NCI-H460 (cell line): ENCODE measurements at regions not wholly inside any gene's neighbourhood (a gene's known extent, or its start where the extent isn't known, plus 50 kb on each side); places are given as distances from the start of the nearest gene placed in this dataset.

Experiments used
- DNase-seq: peaks from one replicate; pipeline ENCODE4 v3.0.0-alpha.2; 2016; ENCODE audit warnings: low read depth; ENCODE audit errors: extremely low read depth

DNA sequence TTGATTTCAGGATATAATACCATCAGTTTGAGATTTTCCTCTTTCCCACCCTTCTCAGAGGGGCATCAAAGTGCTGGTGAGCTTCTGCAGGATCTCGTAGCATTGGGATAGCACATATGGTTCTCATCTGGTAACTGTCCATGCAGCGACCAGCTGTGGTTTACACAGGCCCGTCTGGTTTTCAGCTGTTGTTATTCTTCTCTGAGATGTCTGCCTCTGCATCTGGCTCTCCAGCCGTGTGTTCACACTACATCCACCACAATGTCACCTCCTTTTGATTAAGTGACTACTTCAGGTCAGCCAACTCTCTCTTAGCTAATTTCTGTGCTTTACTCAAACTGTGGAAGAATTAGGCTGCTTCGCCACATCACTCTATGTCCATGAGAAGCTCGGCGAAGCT, 676.7 kb upstream of the TENM3 start:
- DNase-seq = no peak

DNA sequence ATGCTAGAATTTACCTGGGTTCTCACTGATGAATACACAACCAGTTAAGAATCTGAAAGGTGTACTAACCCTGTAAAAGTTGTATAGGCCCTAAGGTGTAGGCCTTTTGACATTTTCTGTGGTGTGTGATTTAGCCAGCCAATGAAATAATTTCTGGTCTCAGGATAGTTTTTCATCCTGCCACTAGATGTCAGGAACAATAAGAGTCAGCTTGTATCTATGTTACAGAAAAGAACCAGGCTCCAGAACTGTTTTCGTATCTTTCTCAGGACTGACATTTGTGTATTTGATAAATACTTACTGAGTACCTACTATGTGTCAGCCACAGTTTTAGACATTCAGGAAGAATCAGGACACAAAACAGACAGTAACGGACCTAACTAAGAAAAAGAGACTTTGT, 673.6 kb upstream of the TENM3 start:
- DNase-seq = peak; percentile 26

DNA sequence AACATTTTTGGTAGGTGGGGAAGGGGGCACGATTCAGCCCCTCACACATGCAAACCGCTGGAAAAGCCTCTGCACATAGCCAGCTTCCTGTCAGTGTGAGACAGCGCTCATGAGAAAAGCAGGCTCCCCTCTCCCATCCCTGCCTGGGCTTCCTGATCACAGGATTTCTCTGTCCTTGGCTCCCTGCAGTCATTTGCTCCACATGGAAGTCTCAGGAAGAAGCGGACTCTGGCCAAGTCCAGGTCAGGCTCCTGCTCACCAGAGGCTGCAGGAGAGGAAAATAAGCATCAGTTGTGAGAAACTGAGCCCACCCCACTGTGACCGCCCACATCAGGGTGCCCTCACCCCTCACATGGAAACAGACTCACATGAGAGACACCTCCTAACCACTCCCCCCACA, 664.3 kb upstream of the TENM3 start:
- DNase-seq = no peak

DNA sequence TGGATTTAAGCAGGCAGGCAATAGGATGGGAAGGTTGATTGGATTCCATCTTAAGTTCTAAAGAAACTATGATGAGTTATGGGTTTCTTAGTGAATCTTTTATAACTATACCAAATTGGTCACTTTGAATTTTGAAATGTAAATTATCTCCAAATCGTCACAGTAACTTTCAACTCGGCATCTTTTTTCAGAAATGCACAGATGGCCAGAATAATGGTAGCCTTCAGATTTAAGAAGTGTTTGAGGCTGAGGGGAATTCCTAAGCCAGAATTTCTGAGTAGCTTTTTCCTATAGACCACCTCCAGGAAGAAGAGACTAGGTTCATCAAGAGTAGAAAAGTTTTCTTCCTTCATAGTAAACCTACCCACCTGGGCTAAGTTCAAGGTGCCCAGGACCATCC, 663.7 kb upstream of the TENM3 start:
- DNase-seq = no peak

DNA sequence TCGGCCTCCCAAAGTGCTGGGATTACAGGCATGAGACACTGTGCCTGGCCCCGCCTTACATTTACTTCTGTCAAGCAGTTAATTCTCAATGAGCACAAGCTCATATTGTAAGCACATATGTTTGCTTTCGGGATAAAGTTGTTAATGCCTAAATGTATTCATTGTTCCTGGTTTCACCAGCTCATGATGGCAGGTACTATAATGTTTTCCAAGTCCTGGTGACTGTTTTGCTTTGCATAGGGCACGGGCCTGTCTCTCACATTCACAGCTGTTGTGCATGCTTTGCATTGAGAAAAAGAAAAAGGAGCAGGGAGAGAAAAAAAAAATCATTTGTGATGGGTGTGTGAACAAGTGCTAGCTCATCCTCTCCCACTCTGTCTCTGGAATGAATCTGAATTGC, 661.2 kb upstream of the TENM3 start:
- DNase-seq = no peak

DNA sequence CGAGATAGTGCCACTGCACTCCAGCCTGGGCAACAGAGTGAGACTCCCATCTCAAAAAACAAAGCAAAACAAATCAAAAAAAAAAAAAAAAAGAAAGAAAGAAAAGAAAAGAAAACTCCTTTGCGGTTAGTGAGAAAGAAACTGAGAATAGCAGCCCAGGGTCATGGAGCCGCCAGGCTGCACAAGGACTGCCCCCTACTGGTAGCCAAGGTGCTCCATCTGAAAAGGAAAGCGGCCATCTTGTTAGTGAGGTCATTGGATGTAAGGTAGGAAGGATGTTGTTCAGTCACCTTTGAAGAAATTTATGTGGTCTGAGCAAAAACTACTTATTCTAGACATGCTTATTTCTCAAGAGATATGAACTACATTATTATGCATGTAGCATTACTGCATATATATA, 660.6 kb upstream of the TENM3 start:
- DNase-seq = no peak

DNA sequence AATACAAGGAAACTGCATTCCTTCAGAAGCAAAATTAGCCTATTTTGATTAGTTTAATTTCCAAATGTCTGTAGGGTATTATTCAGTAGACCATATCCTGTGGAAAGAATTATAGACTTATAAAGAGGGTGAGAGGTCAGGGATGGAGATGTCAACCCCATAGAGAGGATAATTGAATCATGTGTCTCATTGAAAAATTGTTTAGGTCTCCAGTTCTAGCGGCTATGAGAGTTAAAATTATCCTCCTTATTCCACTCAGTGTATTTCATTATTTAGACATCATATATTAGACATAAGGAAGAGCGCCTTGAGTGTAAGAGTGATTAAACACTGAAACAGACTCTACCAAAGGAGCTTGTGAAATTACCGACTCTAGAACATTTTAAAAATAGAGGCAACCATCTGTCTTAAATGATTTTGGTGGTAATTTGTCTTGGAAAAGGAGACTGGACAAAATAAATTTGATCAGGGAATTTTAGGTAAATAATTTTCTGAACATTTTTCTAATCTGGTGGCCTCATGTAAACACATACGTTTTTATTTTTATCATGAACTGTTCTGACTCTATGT, 654.4 kb upstream of the TENM3 start:
- DNase-seq = no peak

DNA sequence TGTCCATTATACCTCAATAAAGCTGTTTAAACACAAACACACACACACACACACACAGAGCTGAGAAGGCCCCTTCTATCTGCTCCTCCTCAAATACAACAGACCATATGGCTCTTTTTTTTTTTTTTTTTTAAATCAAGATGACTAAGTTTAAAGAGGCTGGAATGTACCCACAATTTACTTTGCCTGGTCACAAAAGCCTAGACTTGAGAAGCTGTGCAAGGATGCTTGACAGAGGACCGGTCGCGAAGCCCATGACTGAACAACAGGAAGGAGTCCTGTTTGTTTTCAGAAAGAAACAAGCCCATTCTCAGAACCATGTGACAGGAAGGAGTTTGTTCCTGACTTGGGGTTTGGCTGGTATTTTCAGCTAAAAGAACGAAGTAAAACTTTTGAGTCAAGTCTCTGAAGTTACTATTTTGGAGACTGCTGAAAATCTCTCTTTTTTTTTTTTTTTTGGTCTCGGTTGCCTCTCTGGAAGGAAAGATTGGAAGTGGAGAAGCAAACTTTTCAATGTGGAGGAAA, 650.9 kb upstream of the TENM3 start:
- DNase-seq = no peak

DNA sequence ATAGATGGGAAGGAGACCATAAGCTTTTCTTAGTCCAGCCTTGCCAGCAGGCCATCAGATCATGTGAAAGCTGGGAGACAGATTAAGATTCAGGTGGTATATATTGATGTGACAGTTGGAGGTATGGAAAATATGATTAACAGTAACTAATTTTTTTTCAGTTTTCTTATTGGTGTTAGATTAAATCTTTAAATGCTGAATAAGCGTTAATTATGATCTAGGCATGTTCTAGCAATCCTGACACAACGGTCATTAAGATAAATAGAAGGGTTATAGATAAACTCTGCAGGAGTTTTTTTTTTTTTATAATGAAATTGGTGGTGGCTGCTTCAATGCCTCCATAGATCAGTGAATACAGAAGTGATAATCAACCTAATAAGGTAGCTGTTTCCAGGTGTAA, 649.5 kb upstream of the TENM3 start:
- no peak for DNase-seq

DNA sequence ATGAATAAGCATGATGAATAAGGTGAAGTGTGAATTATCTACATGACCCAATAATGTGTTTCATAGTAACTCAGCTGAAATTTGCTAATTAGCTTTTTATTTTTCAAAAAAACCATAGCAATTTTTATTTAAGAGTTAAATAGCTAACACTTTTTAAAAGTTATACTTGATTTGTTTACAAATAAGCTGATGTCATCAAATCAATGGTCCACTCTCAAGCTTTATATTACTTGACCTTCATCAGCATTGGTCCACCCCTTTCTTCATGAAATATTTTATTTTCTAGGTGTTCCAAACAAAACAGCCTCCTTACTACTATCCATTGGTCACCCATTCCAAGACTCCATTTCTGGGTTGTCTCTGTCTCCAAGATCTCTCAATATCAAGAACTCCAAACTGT, 649.0 kb upstream of the TENM3 start:
- no peak for DNase-seq

DNA sequence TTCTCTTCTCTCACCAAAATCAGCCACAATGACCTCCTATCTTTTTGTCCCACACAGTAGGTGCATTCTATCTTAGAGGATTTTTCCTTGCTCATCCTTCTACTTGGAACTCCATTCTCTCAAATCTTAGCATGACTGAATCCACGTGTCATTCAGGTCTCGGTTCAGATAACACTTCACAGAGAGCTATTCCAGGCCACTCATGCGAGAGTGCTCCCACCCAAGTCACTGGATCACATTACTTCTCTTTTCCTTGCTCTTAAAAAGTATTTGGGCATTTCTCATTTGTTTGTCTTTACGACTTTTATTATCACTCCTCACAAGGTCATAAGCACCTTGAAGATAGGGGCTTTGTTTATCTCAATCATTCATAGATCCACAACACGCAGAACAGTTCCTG, 647.5 kb upstream of the TENM3 start:
- DNase-seq = no peak

DNA sequence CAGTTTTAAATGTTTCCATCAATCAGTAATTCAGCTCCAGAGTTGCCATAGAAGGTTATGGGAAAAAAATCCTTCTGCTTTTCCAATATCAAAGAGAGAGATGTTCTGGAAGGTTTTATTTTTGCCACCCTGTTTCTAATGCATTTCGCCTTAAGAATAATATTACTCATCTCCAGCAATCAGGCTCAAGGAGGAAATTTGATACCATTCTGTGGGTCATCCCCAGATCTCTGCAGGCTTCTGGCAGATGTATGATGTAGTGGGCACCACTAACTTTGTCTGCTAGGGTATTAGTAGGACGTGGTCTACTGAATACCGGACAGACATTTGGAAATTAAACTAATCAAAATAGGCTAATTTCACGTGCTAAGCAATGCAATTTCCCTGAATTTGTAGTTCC, 645.4 kb upstream of the TENM3 start:
- DNase-seq = peak; percentile 30

DNA sequence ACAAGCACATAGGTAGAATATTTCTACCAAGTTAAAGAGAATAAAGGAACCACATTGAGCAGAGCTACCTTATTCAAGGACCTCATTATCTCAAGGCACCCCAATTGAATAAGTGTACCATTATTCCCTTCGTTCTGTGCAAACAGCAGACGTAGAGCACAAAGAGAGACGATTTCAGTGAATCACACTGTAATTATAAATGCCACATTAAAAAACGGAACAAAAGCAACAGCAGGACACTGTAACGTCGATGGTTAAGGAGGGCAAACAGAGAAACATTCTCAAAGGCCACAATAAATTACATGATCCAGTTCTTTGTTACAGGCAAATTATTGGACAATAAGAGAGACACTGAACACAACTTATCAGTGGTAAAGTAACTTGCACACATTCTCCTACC, 644.1 kb upstream of the TENM3 start:
- DNase-seq = no peak

DNA sequence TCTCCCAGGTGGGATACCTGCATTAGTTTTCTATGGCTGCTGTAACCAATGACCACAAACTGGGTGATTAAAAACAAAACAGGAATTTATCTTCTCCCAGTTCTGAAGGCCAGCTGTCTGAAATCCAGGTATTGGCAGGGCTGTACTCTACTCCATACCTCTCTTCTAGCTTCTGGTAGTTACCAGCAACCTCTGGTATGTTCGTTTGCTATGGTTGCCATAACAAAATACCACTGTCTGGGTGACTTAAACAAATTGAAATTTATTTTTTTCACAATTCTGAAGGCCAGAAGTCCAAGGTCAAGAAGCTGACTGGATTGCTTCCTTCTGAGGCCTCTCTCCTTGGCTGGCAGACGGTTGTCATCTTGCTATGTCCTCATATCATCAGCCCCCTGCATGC, 642.1 kb upstream of the TENM3 start:
- DNase-seq = no peak

DNA sequence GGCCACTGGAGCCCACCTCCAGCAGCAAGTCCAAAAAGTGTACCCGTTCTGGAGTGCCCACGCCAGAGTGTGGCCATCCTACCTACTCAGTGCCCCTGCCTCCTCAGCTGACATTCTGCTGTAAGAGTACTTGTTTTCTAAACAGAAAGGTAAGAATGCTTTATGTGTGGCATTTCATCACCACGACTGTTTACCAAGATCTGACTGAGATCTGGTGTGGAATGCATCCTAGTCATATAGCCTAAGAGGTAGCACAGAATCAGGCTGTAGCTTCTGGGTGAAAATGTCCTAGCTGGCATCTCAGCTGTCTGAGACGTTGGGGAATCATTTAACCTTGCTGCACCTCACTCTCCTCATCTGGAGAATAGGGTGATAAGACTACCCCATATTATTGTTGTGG, 638.7 kb upstream of the TENM3 start:
- no peak for DNase-seq

DNA sequence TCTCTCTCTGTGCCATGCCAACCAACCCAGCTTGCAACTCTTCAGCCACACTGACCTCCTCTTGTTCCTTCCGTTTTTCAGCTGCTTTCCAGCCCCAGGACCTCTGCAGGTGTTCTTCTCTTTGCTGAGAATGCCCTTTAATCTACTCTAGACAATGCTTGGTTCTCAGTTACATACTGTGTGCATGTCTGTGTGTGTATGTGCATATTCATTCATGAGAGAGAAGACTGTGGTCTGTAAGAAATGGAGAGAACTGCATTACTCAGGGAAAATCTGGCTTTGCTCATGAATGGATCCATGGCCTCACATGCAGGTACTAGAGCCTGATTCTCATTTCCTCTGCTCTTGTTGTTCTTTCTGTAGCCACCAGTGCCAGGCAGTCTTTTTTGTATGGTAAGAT, 636.9 kb upstream of the TENM3 start:
- DNase-seq = no peak

DNA sequence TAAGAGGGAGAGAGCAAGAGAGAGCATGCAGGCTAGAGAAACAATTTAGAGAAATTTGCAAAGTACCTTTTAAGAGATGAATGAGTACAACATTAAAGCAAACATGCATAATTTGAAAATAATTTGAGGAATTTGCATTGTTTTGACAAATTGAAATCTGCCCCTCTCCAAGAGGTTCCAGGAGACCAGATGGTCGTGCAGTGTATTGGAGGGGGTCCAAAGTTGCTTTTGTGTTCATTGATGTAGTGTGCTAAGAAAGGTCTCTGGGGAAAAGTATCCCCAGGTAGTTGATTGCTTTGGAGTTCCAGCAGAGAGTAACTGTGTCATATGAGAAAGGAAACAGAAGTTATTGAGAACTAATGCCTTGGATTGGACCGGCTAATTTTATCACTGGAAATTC, 635.0 kb upstream of the TENM3 start:
- no peak for DNase-seq

DNA sequence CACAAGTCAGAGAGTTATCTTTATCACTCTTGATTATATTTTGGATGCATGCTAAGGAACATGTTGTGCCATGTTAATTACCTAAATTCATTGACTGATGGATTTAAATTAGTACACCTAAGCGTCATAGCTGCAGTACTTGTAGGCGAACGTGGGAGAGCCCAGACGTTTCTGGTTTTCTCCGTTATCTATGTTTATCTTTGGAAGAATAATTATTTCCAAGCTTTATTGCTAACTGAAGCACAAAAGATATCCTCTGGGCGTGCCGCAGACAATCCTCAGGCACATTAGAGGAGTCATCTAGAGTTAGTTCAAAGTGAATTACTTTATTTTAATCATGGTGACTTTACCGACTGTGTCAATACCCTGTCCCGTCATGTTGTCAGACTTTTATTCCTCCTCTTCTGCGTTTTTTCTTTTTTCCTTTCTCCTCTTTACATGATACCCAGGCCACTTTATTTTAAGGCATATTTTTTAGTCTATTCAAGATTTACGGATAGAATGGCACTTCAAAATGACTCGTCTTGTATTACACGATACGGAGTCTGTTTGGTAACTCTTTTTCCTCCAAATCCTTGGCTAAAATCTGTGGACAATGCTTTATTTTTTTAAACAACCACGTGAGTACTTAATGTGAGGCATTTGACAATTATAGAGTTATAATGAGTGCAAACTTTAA, 632.0 kb upstream of the TENM3 start:
- DNase-seq = no peak

DNA sequence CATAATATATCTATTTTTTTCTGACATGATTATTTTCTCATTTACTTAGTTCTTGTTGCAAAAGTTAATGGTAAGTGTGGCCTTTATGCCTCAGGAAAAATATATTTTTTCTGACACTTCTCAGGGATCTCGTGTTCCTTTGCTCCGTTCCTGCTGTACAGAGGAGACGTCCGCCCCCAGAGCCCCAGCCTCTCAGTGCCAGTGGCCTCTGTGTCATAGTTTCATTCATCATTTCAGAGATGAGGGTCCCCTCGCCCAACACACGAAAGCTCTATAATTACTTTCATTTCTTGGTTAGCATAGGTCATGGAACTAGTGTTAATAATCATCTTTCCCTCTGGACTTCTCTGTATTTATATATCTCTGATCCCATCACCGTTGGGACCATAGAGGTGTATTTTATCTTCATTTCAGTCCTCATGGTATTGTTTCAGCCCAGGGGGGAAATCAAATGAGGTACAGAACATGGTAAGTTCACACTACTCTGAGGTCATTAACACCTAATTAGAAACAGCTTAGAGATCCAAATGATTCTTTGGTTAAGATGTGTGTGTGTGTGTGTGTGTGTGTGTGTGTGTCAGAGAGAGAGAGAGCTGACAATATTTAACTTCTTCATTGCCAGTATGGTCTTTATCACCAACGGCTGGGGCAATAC, 631.1 kb upstream of the TENM3 start:
- no peak for DNase-seq

DNA sequence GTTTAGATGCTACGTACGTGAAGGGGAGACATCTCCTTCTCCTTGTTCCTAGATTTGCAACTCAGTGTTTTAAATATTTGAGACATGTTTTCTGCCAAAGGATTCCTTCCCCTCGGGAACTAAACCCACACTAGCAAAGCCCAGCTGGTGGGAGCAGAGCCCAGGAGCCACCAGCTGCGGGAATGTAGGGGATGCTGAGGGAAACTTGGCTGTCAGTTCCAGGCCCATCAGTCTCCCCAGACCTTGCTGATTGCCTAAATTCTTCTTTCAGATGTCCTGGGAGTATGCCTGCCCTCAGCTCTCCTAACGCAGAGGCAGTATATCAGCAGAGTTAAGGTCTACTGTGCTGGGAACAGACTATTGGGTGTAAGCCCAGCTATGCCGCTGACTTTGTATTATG, 630.0 kb upstream of the TENM3 start:
- no peak for DNase-seq

DNA sequence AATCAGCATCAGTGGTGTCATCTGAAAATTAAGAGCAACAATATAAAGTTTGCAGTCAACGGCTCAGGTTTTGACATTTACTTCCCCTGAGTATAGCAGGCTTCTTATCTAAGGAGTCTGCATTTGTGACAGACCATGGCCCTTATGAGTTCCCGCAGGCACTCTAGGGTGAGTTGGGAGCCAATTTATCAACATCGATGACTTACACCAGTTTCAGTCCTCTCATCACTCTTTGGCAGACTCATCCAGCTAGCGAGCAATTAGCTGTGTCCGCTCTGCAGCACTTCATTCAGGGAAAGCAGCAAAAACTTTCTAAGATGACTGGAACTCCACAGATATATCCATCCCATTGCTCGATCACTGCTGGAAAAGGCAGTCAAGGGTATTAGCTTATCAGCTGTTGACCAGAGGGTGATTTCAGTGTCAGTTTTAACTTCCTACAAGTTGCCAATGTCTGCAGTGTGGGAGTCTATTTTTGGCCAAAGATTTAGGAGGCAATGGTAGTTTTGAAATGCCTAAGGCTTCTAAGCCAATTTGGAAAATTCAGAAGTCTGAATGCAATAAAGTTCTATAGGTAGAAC, 625.1 kb upstream of the TENM3 start:
- no peak for DNase-seq

DNA sequence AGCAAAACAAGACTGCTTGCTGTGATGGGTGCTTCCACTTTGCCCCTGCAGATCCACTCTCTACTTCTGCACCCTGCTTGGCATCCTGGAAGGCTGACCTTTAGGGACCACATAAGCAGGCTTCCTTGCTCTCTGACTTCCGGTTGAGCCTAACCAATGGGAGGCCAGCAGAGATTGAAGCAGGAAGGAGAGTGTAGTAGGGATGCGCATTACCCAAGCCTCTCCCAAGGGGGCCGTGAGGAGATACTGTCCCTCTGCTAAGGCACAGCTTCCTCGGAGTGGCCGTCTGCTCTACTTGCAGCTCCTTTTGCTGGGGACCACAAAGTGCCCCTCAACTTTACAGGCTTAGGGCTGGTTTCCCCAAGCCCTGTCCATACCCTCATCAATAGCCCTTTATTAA, 624.3 kb upstream of the TENM3 start:
- DNase-seq = no peak
